Left renal pelvis (tissue), 4 donors: ENCODE measurements at regions not wholly inside any gene's neighbourhood (a gene's known extent, or its start where the extent isn't known, plus 50 kb on each side); places are given as distances from the start of the nearest gene placed in this dataset.

Source experiments
- DNase-seq, 4 donors: peaks; one replicate each; pipeline ENCODE4 v3.0.0-alpha.2; 2013; ENCODE audit warnings: low read depth in 4 of 4, low spot score in 3 of 4

- no peak for DNase-seq
Observed at GRCh38 chr7:116145245-116145852, 65.0 kb upstream of the TES start.

DNA sequence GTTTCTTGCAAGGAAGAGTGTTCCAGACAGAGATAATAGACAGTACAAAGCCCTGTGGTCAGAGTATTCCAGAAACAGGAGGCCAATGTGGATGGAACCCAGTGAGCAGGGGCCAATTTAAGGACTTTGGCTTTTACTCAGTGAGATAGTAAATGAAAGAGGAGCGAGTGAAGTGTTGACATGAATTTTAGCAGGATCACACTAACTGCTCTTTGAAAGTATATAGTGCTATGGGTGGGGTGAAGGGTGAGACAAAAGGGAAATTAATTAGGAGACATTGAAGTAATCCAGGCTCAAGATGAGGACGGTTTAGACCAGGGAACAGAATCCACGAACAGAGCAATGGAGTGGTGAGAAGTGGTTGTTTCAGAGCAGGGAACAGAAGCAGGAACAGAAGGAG is 62.2 kb upstream of the TES start:
- no peak for DNase-seq

DNA sequence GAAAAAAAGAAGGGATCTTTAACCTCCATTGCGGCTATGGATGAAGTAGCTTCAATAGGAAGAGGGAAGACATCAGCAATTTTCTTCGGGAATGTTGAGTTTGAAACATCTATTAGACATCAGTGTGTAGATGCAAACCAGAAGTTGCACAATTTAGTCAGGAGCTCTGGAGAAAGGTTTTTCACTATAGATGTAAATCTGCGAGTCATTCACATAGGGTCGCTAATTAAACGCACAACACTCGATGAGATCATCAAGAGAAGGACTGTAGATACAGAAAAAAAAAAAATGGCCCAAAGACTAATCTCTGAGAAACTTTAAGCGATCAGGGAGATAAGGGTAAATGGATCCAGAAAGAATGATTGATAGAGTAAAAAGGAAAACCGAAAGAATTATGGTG is 61.7 kb upstream of the TES start:
- DNase-seq = no peak

GRCh38 chr7:116150588-116150987 is 59.8 kb upstream of the TES start:
- DNase-seq = no peak

DNA sequence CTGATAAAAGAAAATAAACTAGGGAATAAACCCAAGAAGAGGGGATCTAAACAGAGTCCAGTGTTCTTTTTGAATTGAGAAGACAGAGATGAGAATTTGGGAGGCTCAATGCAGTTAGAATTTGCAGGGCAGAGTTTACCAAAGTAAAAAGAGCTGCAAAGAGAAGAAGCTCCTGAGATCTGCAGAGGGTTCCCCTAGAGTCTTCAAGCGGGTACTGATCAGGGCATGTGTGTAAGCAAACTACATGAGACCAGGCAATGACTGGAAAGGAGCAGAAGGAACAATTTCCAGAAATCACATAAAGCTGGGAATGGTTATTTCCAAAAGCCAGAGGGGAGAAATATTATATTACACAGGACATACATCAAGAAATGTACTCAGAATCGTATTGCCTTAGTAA is 58.1 kb upstream of the TES start:
- DNase-seq = no peak

GRCh38 chr7:116153050-116153449 is 57.3 kb upstream of the TES start:
- no peak for DNase-seq

GRCh38 chr7:116159711-116160110 is 50.6 kb upstream of the TES start:
- no peak for DNase-seq
